B cell (primary cell): ENCODE measurements at regions not wholly inside any gene's neighbourhood (a gene's known extent, or its start where the extent isn't known, plus 50 kb on each side); places are given as distances from the start of the nearest gene placed in this dataset.

ENCODE experiments used
- EZH2 ChIP-seq: IDR thresholded peaks from 2 replicates; pipeline ENCODE4 v1.6.1; 2012; ENCODE audit warnings: borderline replicate concordance, low read depth, mild to moderate bottlenecking, moderate library complexity, low read length; ENCODE audit not compliant: insufficient read depth, poor library complexity, severe bottlenecking
- TF ChIP-seq, protein P1 (sequence below): fragments of 200-600 bp; IDR thresholded peaks from one replicate; pipeline ENCODE4 v1.8.0; 2022; ENCODE audit warnings: antibody characterized with exemption, mild to moderate bottlenecking

DNA sequence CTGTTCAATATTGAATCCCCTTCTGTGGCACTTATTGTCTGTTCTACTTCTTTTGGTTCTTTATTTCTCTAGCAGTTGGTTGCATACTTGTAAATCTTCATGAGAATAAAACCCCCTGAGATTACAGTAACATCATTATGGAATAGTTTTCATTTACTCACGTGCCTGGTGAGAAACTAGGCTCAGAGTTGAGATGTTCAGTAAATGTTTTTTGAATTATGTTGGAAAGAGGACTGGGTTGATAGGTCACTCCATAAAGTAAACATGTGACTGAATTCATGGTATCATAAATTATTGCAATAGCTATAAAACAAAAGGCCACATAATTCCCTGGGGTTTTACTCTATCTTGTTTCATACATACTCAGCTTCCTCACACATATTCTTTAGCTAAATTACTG is 174.2 kb upstream of the C9orf72 start:
- TF ChIP-seq, protein P1, sequence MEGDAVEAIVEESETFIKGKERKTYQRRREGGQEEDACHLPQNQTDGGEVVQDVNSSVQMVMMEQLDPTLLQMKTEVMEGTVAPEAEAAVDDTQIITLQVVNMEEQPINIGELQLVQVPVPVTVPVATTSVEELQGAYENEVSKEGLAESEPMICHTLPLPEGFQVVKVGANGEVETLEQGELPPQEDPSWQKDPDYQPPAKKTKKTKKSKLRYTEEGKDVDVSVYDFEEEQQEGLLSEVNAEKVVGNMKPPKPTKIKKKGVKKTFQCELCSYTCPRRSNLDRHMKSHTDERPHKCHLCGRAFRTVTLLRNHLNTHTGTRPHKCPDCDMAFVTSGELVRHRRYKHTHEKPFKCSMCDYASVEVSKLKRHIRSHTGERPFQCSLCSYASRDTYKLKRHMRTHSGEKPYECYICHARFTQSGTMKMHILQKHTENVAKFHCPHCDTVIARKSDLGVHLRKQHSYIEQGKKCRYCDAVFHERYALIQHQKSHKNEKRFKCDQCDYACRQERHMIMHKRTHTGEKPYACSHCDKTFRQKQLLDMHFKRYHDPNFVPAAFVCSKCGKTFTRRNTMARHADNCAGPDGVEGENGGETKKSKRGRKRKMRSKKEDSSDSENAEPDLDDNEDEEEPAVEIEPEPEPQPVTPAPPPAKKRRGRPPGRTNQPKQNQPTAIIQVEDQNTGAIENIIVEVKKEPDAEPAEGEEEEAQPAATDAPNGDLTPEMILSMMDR = no peak
- TF ChIP-seq EZH2 = no peak
